ENCODE measurements at regions not wholly inside any gene's neighbourhood (a gene's known extent, or its start where the extent isn't known, plus 50 kb on each side); places are given as distances from the start of the nearest gene placed in this dataset.

GRCh38 chr14:95034788-95035187 is 122.5 kb downstream of the DICER1 start:
- no peak for DNase-seq (ENCODE audit: low read depth)

GRCh38 chr14:95033682-95034632 is 123.4 kb downstream of the DICER1 start:
- DNase-seq (ENCODE audit: low read depth) = no peak

- DNase-seq (ENCODE audit: low read depth) = no peak
These were observed 124.3 kb downstream of the DICER1 start for GRCh38 chr14:95033031-95033430.

- no peak for DNase-seq (ENCODE audit: low read depth)
These were observed 130.4 kb downstream of the DICER1 start for GRCh38 chr14:95026851-95027463.

DNA sequence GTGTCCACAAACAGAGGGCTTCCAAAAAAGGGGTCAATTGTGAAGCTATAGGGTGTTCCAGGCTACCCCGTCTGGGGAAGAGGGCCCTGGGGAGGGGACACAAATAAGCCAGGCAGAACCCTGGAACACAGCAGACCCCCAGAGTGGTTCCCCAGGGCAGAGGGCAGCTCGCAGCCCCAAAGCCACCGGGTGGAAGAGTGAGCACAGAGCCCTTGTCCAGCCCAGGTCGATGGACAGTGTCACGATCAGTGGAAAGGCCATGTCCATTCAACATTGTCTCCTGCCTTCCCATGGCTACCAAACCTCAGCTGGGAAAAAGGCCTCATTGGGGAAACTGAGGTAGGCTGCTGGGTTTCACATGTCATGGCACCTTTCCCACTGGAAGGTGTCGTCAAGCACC is 131.4 kb downstream of the DICER1 start:
- DNase-seq (ENCODE audit: low read depth) = no peak

DNA sequence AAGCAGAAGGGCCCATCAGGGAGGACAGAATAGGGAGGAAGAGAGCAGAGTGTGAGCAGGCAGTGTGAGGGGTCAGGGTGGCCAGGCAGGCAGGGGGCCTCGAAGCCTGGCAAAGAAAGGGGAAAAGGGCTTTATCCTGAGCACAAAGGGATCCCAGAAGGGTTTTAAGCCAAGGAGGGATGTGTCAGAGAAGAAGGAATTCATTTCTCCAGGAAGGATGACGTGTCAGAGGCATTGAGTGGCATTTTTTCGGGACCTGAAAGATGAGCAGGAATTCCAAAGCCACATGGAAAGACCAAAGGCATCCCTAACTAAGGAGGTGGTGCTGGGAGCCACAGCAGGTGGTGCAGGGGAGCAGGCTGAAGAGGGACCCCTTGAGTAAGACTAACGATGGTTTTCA is 132.1 kb downstream of the DICER1 start:
- no peak for DNase-seq (ENCODE audit: low read depth)

DNA sequence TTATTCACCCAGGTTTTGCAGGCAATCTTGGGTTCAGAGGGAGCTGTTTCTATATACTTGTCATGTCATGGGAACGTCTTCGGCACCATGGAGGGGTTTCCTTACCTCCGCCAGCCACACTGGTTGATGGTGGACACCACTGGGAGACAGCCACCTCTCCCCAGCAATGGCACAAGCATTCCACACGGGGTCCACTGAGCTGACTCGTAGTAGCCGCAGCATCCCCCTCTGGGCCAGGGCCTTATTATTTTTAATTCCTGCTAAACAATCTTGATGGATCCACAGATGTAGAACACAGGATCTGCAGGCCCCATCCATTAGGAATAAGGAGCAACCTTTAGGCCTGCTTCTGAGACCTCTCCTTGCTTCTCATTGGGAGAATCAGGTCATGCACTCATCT is 132.9 kb downstream of the DICER1 start:
- DNase-seq (ENCODE audit: low read depth) = no peak

- no peak for DNase-seq (ENCODE audit: low read depth)
These were observed 133.4 kb downstream of the DICER1 start for GRCh38 chr14:95023886-95024285.

- no peak for DNase-seq (ENCODE audit: low read depth)
These were observed 134.2 kb downstream of the DICER1 start for GRCh38 chr14:95023115-95023514.

GRCh38 chr14:95021588-95021987 is 135.7 kb downstream of the DICER1 start:
- no peak for DNase-seq (ENCODE audit: low read depth)

- no peak for DNase-seq (ENCODE audit: low read depth)
These were observed 138.5 kb downstream of the DICER1 start for GRCh38 chr14:95018821-95019220.

- DNase-seq (ENCODE audit: low read depth) = no peak
These were observed 142.3 kb downstream of the DICER1 start for GRCh38 chr14:95015046-95015445.

DNA sequence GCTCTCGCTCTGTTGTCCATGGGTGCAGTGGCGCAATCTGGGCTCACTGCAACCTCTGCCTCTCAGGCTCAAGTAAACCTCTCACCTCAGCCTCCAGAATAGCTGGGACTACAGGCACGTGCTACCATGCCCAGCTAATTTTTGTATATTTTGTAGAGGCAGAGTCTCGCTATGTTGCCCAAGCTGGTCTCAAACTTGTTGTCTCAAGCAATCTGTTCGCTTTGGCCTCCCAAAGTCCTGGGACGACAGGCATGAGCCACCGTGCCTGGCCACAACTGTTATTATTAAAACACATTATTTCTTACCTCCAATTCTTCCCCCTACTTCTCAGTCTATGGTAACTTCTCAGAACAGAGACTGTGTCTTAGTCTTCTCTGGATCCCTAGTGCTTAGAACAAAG is 143.3 kb downstream of the DICER1 start:
- DNase-seq (ENCODE audit: low read depth) = no peak

- DNase-seq (ENCODE audit: low read depth) = no peak
These were observed 145.8 kb downstream of the DICER1 start for GRCh38 chr14:95011445-95012006.

- DNase-seq (ENCODE audit: low read depth) = no peak
These were observed 148.7 kb downstream of the DICER1 start for GRCh38 chr14:95008445-95009217.

DNA sequence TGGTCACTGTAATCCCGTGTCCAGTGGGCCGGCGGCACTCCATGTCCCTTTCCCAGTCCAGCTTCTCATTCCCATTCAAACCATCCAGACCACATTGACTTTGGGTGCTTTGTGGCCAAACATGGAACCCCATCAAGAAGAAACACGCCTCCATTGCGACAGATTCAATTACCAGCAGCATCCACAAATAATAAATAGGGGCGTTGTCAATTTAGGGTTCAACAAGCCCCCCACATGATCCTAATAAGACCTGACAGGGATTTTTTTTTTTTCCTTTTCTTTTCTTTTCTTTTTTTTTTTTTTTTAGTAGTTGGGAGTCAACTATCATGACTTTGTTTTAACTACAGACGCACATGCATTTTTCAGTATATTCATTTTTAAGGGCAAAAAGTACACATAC is 149.4 kb downstream of the DICER1 start:
- no peak for DNase-seq (ENCODE audit: low read depth)

- no peak for DNase-seq (ENCODE audit: low read depth)
These were observed 150.8 kb downstream of the DICER1 start for GRCh38 chr14:95006479-95006878.

GRCh38 chr14:95006051-95006450 is 151.3 kb downstream of the DICER1 start:
- no peak for DNase-seq (ENCODE audit: low read depth)

DNA sequence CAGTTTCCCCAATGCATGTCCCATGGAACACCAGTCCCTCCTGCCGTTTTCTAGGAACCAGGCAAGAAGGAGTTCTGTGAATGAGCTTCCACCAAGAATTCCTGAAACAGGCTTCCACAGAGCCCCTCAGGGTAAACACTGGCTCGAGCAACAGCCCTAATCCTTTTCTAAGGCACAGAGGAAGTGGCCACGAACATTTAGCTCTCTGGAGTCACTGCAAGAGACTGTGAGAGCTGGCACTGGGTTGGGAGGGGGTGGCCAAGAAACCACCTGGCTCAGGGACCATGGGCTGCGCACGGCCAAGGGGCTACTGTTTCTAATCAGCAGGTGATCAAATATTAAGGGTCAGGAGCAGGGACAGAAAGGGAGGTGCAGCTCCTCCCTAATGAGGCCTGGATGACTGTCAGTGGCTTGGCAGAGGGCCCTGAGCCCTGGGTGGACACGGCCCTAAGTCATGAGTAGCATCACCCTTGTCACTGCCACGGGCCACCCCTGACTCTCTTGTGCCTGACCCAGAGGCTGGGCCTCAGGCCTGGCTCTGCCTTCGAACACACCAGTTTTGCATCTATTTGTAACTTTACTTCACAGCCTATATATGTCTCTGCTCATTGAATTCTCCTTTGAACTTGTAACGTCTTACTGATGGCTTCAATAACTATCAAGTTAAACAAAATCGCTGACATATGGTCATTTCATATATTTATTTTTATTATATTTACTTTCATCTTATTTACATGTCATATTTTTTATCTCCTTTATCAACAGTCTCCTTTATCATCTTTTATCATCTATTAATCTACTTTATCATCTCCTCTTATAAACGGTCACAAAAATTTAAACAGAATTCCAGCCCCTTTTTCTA is 154.0 kb downstream of the DICER1 start:
- no peak for DNase-seq (ENCODE audit: low read depth)

DNA sequence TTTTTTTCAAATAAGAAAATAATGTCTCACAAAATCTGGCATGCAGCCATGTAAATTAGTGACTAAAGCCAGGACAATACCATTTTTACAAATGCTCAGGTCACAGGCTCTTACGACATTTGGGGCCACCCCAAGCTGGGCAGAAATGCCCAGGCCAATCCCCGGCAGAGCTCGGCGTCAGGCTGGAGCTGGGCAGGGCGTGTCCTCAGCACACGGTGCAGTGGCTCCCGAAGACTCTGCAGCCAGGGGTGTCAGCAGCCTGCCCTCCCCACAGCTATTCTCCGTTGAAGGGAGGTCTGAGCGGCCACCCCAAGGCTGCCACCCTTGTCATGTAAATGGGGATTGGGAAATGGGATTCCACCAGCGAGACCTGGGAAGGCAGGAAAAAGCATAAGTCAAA is 158.6 kb downstream of the DICER1 start:
- DNase-seq (ENCODE audit: low read depth) = no peak

GRCh38 chr14:94998110-94998509 is 159.2 kb downstream of the DICER1 start:
- no peak for DNase-seq (ENCODE audit: low read depth)

Data from activated T-cell treated with anti-CD3 and anti-CD28 coated beads for 1 hour (primary cell).